ENCODE measurements at regions not wholly inside any gene's neighbourhood (a gene's known extent, or its start where the extent isn't known, plus 50 kb on each side); places are given as distances from the start of the nearest gene placed in this dataset.

DNA sequence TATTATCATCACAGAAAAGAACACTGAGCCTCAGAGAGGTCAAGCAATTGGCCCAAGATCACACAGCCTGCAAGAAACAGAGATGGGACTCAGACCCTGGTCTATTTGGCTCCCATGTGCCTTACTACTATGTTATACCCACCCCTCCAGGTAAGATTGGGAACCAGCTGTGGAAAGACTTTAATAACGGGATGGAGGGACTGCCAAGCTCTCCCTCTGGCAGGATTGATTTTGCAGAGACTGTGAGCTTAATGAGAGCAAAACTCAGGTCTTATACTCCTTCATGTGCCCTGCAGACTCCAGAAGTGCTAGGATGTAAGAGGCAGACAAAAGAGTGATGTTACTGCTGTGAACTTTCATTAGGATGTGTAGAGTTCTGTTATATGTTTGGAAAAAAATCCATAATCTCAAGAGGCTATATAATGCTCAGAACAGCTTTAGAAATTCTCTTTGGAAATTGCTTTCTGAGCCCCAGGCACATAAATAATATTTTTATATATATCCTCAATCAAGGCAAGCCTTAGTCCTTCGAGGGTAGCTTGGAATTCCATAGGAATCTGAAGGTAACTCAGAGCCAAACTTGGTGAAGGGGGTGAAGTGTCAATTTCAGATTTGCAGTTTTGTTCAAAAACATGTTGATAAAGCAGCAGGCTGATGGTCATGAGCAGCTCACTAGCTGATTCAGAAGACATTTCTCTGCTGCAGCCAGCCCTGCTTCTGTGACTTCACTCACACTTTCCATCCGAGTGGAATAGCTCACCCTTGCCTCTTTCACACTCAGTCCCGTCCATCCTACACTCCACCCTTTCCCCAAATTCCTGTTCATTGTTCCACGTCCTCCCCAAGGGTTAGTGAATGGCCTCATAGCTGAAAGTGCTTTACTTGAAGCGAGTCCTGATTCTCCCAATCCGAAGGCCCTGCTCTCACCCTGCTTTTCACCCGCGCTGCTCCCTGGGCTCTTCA lies 188.8 kb downstream of the SNX19 start:
- no peaks in the 10 kb centered on the region for H3K36me3 ChIP-seq (ENCODE audit: control insufficient read depth, insufficient read depth, low read length)
- H3K27me3 ChIP-seq (ENCODE audit: control insufficient read depth, insufficient read depth, low read length): no peaks in the 10 kb centered on the region
- no peak overlapping the region for H3K4me3 ChIP-seq (ENCODE audit: low read depth, low read length)
- no peak overlapping the region for H3K27ac ChIP-seq (ENCODE audit: low read depth, low read length)
- 0 out of 2 replicates have a peak, but pooled peaks cover 3% of the 10 kb centered on the region for H3K9me3 ChIP-seq (ENCODE audit: control insufficient read depth, insufficient read depth, low read length)
- no peak overlapping the region for H3K9ac ChIP-seq (ENCODE audit: low read depth, low read length)
- no peaks in the 10 kb centered on the region for H3K4me1 ChIP-seq (ENCODE audit: control insufficient read depth, insufficient read depth, low read length)

DNA sequence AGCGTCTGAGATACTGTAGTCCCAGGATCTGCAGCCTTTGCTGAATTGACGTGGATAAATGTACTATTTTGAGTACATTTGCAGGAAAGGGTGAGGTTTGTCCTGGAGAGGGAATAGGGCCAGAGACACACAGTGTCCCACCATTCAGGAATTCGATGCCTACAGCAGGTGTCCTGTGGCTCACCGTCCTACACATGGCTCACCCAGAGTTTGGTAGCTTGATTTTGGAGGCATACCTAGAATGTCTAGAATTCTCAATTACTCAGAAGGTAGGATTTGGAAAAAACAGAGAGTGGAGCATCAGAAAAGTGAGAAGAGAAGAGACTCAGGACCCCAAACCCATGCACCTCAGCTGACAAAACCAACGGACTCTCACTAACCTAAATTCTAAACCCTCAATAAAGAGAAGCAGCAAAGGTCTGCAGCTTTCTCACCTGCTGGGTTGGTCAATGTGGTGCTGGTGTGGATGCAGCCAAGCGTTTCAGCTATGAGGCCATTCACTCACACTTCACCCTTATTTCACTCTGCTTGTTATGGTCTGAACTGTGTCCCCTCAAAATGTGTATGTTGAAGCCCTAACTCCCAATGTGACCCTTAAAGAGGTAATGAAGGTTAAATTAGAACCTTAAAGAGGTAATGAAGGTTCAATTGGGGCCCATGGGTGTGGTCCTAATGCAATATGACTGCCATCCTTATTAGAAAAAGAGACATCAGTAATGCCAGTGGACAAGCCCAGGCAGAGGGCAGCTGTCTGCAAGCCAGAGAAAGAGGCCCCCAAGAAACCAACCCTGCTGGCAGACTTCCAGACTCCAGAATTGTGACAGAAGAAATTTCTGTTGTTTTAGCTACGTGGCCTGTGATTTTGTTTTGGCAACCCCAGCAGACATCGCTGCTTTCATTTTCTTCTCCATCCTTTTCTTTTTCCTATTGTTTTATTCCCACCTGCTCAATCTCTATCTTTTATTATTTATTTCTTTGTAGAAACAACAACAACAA lies 187.8 kb downstream of the SNX19 start:
- no peaks in the 10 kb centered on the region for H3K27me3 ChIP-seq (ENCODE audit: control insufficient read depth, insufficient read depth, low read length)
- no peaks in the 10 kb centered on the region for H3K4me1 ChIP-seq (ENCODE audit: control insufficient read depth, insufficient read depth, low read length)
- H3K9ac ChIP-seq (ENCODE audit: low read depth, low read length): no peak overlapping the region

DNA sequence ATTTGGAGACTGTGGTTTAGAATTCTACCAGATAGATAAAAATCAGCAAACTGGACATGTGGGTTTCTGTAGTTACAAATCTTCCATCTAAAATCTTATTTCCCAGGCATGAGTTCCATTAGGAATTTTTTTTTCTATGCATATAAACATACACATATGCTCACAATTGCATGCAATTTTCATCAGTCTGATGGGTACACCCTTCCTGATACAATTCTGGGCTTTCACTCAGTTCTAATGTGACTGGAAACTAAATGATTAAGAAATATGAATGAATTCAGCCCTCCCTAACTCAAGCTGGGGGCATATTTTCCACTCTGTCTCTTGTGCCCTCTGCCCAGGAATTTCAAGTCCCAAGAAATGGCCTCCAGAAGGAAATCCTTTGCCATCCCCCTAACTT lies 187.1 kb downstream of the SNX19 start:
- H3K27me3 ChIP-seq (ENCODE audit: control insufficient read depth, insufficient read depth, low read length): no peaks in the 10 kb centered on the region
- no peaks in the 10 kb centered on the region for H3K4me1 ChIP-seq (ENCODE audit: control insufficient read depth, insufficient read depth, low read length)
- no peak overlapping the region for H3K27ac ChIP-seq (ENCODE audit: low read depth, low read length)
- H3K4me3 ChIP-seq (ENCODE audit: low read depth, low read length): no peak overlapping the region
- no peaks in the 10 kb centered on the region for H3K36me3 ChIP-seq (ENCODE audit: control insufficient read depth, insufficient read depth, low read length)
- H3K9me3 ChIP-seq (ENCODE audit: control insufficient read depth, insufficient read depth, low read length): 0 out of 2 replicates have a peak, but pooled peaks cover 3% of the 10 kb centered on the region
- no peak overlapping the region for H3K9ac ChIP-seq (ENCODE audit: low read depth, low read length)

More for the DNA sequence above, 187.8 kb downstream of the SNX19 start:
- Histone ChIP-seq H3K36me3 (ENCODE audit: control insufficient read depth, insufficient read depth, low read length) (no peaks in the 10 kb centered on the region), H3K4me3 (ENCODE audit: low read depth, low read length) (no peak overlapping the region), H3K27ac (ENCODE audit: low read depth, low read length) (no peak overlapping the region), H3K9me3 (ENCODE audit: control insufficient read depth, insufficient read depth, low read length) (0 out of 2 replicates have a peak, but pooled peaks cover 3% of the 10 kb centered on the region)

DNA sequence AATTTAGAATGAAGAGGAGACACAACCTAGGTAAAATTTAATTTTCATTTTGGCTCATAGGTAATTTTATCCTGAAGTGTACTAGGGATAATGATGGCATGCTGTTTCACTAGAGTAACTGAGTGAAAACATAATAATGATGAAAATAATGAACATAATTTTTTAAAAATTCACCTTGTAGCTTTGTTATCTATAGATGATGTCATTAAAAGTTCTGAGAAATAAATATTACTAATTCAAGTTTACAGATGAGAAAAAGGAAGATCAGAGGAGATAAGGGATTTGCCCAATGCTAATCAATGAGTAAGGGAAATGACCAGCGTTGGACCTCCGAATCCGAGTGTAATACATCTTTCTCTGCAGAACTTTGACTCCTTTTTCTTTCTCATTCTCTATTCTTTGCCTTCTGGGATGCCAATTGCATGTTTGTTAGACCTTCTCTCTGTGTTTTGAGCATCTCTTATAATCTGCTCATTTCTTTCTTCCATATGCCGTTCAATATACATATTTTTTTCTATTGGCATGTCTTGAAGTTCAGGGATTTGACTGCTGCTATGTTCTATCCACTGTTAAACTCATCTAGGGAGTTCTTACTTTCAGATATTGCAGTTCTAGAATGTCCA lies 186.5 kb downstream of the SNX19 start:
- H3K4me1 ChIP-seq (ENCODE audit: control insufficient read depth, insufficient read depth, low read length): no peaks in the 10 kb centered on the region
- H3K4me3 ChIP-seq (ENCODE audit: low read depth, low read length): no peak overlapping the region
- H3K27me3 ChIP-seq (ENCODE audit: control insufficient read depth, insufficient read depth, low read length): no peaks in the 10 kb centered on the region
- no peak overlapping the region for H3K9ac ChIP-seq (ENCODE audit: low read depth, low read length)
- no peaks in the 10 kb centered on the region for H3K36me3 ChIP-seq (ENCODE audit: control insufficient read depth, insufficient read depth, low read length)
- no peak overlapping the region for H3K27ac ChIP-seq (ENCODE audit: low read depth, low read length)
- 0 out of 2 replicates have a peak, but pooled peaks cover 3% of the 10 kb centered on the region for H3K9me3 ChIP-seq (ENCODE audit: control insufficient read depth, insufficient read depth, low read length)

DNA sequence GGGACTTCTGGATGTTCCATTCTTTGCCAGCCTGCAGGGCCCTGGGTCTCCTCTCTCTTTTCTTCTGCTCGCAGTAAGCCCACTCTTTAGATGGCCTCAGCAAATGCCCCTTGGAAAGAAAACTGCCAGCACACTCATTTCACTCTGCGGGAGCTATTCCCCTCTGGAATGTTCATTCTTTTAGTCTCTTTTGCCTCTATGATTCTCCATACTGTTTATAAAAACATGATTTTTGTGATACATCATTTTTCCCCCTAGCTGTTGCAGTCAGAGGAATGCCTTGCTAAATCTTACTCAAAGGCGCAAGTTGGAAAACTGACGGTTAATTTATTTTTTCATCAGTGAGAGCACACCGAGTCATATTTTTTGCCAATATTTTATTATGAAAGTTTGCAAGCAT lies 184.9 kb downstream of the SNX19 start:
- H3K9me3 ChIP-seq (ENCODE audit: control insufficient read depth, insufficient read depth, low read length): 0 out of 2 replicates have a peak, but pooled peaks cover 3% of the 10 kb centered on the region
- H3K27me3 ChIP-seq (ENCODE audit: control insufficient read depth, insufficient read depth, low read length): no peaks in the 10 kb centered on the region
- H3K36me3 ChIP-seq (ENCODE audit: control insufficient read depth, insufficient read depth, low read length): no peaks in the 10 kb centered on the region
- no peaks in the 10 kb centered on the region for H3K4me1 ChIP-seq (ENCODE audit: control insufficient read depth, insufficient read depth, low read length)
- no peak overlapping the region for H3K4me3 ChIP-seq (ENCODE audit: low read depth, low read length)
- no peak overlapping the region for H3K27ac ChIP-seq (ENCODE audit: low read depth, low read length)
- no peak overlapping the region for H3K9ac ChIP-seq (ENCODE audit: low read depth, low read length)

DNA sequence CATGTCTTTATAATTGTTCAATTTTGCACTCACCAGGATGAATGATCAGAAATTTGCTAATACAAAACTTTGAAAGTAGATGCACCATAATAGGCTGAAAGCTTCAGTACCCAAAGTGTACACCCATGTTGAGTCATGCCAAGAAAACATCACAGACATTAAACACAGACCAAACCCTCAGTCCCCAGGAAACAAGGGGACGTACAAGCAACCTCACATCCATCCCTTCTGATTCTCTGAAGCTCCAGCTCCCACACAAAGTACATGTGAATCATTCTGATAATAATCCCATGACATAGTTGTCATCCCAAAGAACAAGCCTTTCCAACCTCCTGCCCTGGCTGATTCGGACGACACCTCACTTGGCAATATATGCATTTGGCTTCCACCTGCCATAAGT lies 183.8 kb downstream of the SNX19 start:
- Histone ChIP-seq H3K4me3 (ENCODE audit: low read depth, low read length) (no peak overlapping the region), H3K27ac (ENCODE audit: low read depth, low read length) (no peak overlapping the region), H3K36me3 (ENCODE audit: control insufficient read depth, insufficient read depth, low read length) (no peaks in the 10 kb centered on the region), H3K9ac (ENCODE audit: low read depth, low read length) (no peak overlapping the region), H3K9me3 (ENCODE audit: control insufficient read depth, insufficient read depth, low read length) (0 out of 2 replicates have a peak, but pooled peaks cover 3% of the 10 kb centered on the region), H3K27me3 (ENCODE audit: control insufficient read depth, insufficient read depth, low read length) (no peaks in the 10 kb centered on the region), H3K4me1 (ENCODE audit: control insufficient read depth, insufficient read depth, low read length) (no peaks in the 10 kb centered on the region)

DNA sequence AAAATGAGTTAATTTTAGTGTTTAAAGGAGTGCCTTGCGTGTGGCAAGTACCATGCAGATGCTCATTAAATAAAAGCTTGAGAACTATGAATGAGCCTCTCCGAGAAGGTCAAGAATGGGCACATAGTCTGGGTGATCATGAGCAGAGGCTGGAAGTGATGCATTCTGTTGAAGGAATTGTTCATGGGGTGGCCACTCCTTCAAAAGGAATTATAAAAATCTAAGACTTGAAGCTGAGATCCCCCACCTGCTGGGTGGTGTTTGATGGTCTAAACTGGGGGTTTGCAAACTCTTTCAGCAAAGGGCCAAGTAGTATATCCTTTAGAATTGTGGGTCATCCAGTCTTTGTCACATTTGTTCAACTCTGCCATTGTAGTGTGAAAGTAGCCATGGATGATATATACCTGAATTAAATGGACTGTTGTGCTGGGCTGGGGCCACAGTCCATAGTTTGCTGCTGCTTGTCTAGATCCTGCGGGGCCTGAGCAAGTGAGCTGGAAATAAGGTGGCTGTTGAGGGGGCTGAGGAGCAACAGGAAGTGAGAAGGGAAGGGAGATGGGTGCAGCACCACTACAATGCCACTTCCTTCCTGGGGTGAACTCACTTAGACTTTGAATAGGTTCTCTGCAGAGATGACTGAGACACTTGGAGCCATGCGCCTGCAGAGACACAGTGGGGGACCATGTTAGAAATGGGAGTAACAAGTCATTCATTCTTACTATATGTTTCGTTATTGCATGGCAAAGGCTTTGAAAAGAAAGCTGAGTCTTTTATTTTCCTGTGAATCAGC lies 179.0 kb downstream of the SNX19 start:
- Histone ChIP-seq H3K27ac (ENCODE audit: low read depth, low read length) (no peak overlapping the region), H3K36me3 (ENCODE audit: control insufficient read depth, insufficient read depth, low read length) (no peaks in the 10 kb centered on the region), H3K9me3 (ENCODE audit: control insufficient read depth, insufficient read depth, low read length) (peaks cover 17% of the 10 kb centered on the region), H3K9ac (ENCODE audit: low read depth, low read length) (no peak overlapping the region), H3K4me1 (ENCODE audit: control insufficient read depth, insufficient read depth, low read length) (no peaks in the 10 kb centered on the region), H3K27me3 (ENCODE audit: control insufficient read depth, insufficient read depth, low read length) (no peaks in the 10 kb centered on the region), H3K4me3 (ENCODE audit: low read depth, low read length) (no peak overlapping the region)

DNA sequence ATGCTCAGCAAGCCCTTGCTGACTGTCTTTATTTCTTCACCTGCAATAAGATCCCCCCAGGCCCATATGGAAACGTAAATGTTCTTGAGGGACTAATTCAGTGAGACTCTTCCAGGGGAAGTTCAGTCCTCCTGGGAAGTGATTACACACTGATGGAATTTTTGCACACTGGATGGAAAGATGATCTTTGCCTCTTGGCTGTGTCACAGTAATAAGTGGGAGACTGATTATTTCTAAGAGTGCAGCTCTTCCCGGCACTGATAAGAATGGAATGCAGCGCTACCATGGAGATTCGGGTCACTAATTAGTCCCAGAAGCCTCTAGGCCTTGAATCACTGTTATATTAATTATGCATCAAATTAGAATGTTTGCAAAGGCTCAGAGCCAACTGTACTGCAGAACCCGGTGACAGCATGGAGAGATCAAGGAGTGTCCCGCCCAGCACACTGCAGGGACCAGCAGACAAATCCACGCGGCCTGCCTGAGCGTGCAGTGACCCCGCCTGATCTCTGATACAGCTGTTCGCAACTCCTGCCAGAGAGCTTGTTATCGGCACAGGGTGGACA lies 178.3 kb downstream of the SNX19 start:
- no peaks in the 10 kb centered on the region for H3K4me1 ChIP-seq (ENCODE audit: control insufficient read depth, insufficient read depth, low read length)
- no peak overlapping the region for H3K9ac ChIP-seq (ENCODE audit: low read depth, low read length)
- H3K27ac ChIP-seq (ENCODE audit: low read depth, low read length): no peak overlapping the region
- no peaks in the 10 kb centered on the region for H3K27me3 ChIP-seq (ENCODE audit: control insufficient read depth, insufficient read depth, low read length)
- no peak overlapping the region for H3K4me3 ChIP-seq (ENCODE audit: low read depth, low read length)
- peaks cover 18% of the 10 kb centered on the region for H3K9me3 ChIP-seq (ENCODE audit: control insufficient read depth, insufficient read depth, low read length)
- H3K36me3 ChIP-seq (ENCODE audit: control insufficient read depth, insufficient read depth, low read length): no peaks in the 10 kb centered on the region

DNA sequence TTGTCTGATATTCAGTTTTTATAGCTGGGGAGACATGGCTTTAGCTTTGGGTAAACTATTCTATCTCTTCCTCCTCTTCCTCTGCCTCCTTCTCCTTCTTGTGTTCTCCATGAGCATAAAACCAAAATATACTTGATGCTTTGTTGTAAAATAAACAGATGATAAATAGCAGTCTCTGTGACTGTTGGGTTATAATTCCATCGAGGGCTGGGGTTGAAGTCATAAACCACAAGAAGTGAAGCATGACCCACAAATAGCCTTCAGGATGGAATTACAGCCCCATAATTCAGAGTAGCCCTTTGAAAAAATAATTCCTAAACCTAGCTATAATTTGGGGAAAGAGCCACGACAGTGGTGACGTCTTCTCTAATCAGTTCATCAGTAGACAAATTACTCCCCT lies 177.7 kb downstream of the SNX19 start:
- Histone ChIP-seq H3K4me1 (ENCODE audit: control insufficient read depth, insufficient read depth, low read length) (no peaks in the 10 kb centered on the region), H3K9ac (ENCODE audit: low read depth, low read length) (no peak overlapping the region), H3K27me3 (ENCODE audit: control insufficient read depth, insufficient read depth, low read length) (no peaks in the 10 kb centered on the region), H3K36me3 (ENCODE audit: control insufficient read depth, insufficient read depth, low read length) (no peaks in the 10 kb centered on the region), H3K4me3 (ENCODE audit: low read depth, low read length) (no peak overlapping the region), H3K9me3 (ENCODE audit: control insufficient read depth, insufficient read depth, low read length) (peaks cover 18% of the 10 kb centered on the region), H3K27ac (ENCODE audit: low read depth, low read length) (no peak overlapping the region)

DNA sequence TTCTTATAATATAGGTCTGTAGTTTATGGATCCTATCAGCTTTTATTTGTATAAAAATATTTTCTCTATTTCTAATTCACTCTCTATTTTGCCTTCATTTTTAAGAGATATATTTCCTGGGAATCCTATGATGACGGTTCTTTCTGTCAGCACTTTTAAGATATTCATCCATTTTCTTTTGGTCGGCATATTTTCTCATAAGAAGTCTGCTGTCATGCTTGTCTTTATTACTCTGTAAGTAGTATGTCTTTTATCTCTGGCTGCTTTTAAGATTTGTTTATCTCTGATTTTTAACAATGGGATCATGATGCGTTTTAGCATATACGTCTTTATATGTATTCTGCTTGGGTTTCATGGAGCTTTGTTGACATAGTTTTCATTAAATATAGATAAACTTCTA lies 175.5 kb downstream of the SNX19 start:
- no peaks in the 10 kb centered on the region for H3K36me3 ChIP-seq (ENCODE audit: control insufficient read depth, insufficient read depth, low read length)
- H3K27me3 ChIP-seq (ENCODE audit: control insufficient read depth, insufficient read depth, low read length): no peaks in the 10 kb centered on the region

More for the DNA sequence above, 175.5 kb downstream of the SNX19 start:
- no peak overlapping the region for H3K4me3 ChIP-seq (ENCODE audit: low read depth, low read length)
- no peak overlapping the region for H3K27ac ChIP-seq (ENCODE audit: low read depth, low read length)
- H3K4me1 ChIP-seq (ENCODE audit: control insufficient read depth, insufficient read depth, low read length): no peaks in the 10 kb centered on the region
- no peak overlapping the region for H3K9ac ChIP-seq (ENCODE audit: low read depth, low read length)
- peaks cover 18% of the 10 kb centered on the region for H3K9me3 ChIP-seq (ENCODE audit: control insufficient read depth, insufficient read depth, low read length)

All from HUES48 (cell line).